ENCODE measurements at regions not wholly inside any gene's neighbourhood (a gene's known extent, or its start where the extent isn't known, plus 50 kb on each side); places are given as distances from the start of the nearest gene placed in this dataset.

GRCh38 chr2:239727776-239728600 lies 297.2 kb downstream of the NDUFA10 start:
- TF ChIP-seq CTCF (IDR thresholded peaks at IDR 0.05; ENCODE audit: extremely low read depth in 1 of 2, insufficient read depth in 1 of 2, low read depth in 1 of 2, low read length in 2 of 2) (no peak), POLR2A (IDR thresholded peaks at IDR 0.05; ENCODE audit: low read depth, low read length) (no peak), EZH2 (IDR thresholded peaks at IDR 0.05; ENCODE audit: borderline replicate concordance, low read depth, low read length, severe bottlenecking) (no peak), JUN (IDR thresholded peaks at IDR 0.05; ENCODE audit: borderline replicate concordance, insufficient read depth, insufficient read length, low read depth) (no peak)
